ENCODE measurements at regions not wholly inside any gene's neighbourhood (a gene's known extent, or its start where the extent isn't known, plus 50 kb on each side); places are given as distances from the start of the nearest gene placed in this dataset.
A peak's percentile ranks its signal among the peaks of the same experiment; 100 is the strongest.

GRCh38 chr16:9251026-9251425, 159.6 kb downstream of the HAPSTR1 start:
- no peak for DNase-seq
- no peak for ATAC-seq

- no peak for ATAC-seq
Measured at GRCh38 chr16:9254863-9255262, 163.4 kb downstream of the HAPSTR1 start.

GRCh38 chr16:9256196-9256595, 164.8 kb downstream of the HAPSTR1 start:
- DNase-seq: peak; percentile 54

More at GRCh38 chr16:9254863-9255262, 163.4 kb downstream of the HAPSTR1 start:
- DNase-seq: no peak

GRCh38 chr16:9257843-9258242, 166.4 kb downstream of the HAPSTR1 start:
- ATAC-seq: no peak
- DNase-seq: no peak

More at GRCh38 chr16:9256196-9256595, 164.8 kb downstream of the HAPSTR1 start:
- no peak for ATAC-seq

GRCh38 chr16:9258423-9259051, 167.1 kb downstream of the HAPSTR1 start:
- DNase-seq: peak; percentile 21
- ATAC-seq: no peak

- DNase-seq (no peak), ATAC-seq (no peak)
Measured at GRCh38 chr16:9259914-9260608, 168.6 kb downstream of the HAPSTR1 start.

GRCh38 chr16:9260666-9261065, 169.2 kb downstream of the HAPSTR1 start:
- no peak for ATAC-seq
- DNase-seq: no peak

GRCh38 chr16:9261376-9261775, 169.9 kb downstream of the HAPSTR1 start:
- no peak for DNase-seq
- ATAC-seq: no peak

- ATAC-seq (no peak), DNase-seq (no peak)
Measured at GRCh38 chr16:9262941-9263715, 171.7 kb downstream of the HAPSTR1 start.

- DNase-seq: no peak
- ATAC-seq: no peak
Measured at GRCh38 chr16:9264067-9264466, 172.6 kb downstream of the HAPSTR1 start.

GRCh38 chr16:9268446-9268845, 177.0 kb downstream of the HAPSTR1 start:
- DNase-seq: no peak
- ATAC-seq: no peak

GRCh38 chr16:9270424-9270823, 179.0 kb downstream of the HAPSTR1 start:
- DNase-seq: no peak
- ATAC-seq: no peak

- DNase-seq: no peak
- ATAC-seq: no peak
Measured at GRCh38 chr16:9270941-9271340, 179.5 kb downstream of the HAPSTR1 start.

- ATAC-seq (no peak), DNase-seq (no peak)
Measured at GRCh38 chr16:9271841-9272240, 180.4 kb downstream of the HAPSTR1 start.

- no peak for DNase-seq
- no peak for ATAC-seq
Measured at GRCh38 chr16:9275377-9275776, 183.9 kb downstream of the HAPSTR1 start.

- ATAC-seq (no peak), DNase-seq (no peak)
Measured at GRCh38 chr16:9275816-9276354, 184.4 kb downstream of the HAPSTR1 start.

GRCh38 chr16:9279291-9280068, 188.0 kb downstream of the HAPSTR1 start:
- no peak for ATAC-seq
- DNase-seq: no peak

- DNase-seq: no peak
- ATAC-seq: no peak
Measured at GRCh38 chr16:9280069-9280466, 188.6 kb downstream of the HAPSTR1 start.

- DNase-seq (no peak), ATAC-seq (no peak)
Measured at GRCh38 chr16:9286930-9287329, 195.5 kb downstream of the HAPSTR1 start.

GRCh38 chr16:9296271-9296590, 204.8 kb downstream of the HAPSTR1 start:
- ATAC-seq: no peak
- no peak for DNase-seq

GRCh38 chr16:9297437-9298113, 206.1 kb downstream of the HAPSTR1 start:
- DNase-seq (peak; percentile 7), ATAC-seq (no peak)

- no peak for DNase-seq
- no peak for ATAC-seq
Measured at GRCh38 chr16:9300252-9300651, 208.8 kb downstream of the HAPSTR1 start.

All from stimulated activated naive CD8-positive, alpha-beta T cell treated with anti-CD3 and anti-CD28 coated beads, Interleukin-15, Interleukin-2, amounts not matched to agents 100 U/mL and 50 U/mL, for 24 hours (primary cell).